GM18907 (cell line): ENCODE measurements at regions not wholly inside any gene's neighbourhood (a gene's known extent, or its start where the extent isn't known, plus 50 kb on each side); places are given as distances from the start of the nearest gene placed in this dataset.
"Not testable (repeated sequence)": the region's sequence is repeated elsewhere in the genome, so short reads cannot be mapped to it uniquely, and the experiment has no call there.

Experiments
- ATAC-seq: cut with Tn5 transposase; IDR thresholded peaks from one replicate; pipeline ENCODE4 v1.9.1; 2021; ENCODE audit warnings: mild to moderate bottlenecking, moderate library complexity; ENCODE audit not compliant: unreplicated experiment

DNA sequence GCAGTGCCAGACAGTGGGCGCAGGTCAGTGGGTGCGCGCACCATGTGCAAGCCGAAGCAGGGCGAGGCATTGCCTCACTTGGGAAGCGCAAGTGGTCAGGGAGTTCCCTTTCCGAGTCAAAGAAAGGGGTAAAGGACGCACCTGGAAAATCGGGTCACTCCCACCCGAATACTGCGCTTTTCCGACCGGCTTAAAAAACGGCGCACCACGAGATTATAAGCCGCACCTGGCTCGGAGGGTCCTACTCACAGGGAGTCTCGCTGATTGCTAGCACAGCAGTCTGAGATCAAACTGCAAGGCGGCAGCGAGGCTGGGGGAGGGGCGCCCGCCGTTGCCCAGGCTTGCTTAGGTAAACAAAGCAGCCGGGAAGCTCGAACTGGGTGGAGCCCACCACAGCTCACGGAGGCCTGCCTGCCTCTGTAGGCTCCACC lies 77.9 kb downstream of the NR4A2 start:
- not testable (repeated sequence) for ATAC-seq

DNA sequence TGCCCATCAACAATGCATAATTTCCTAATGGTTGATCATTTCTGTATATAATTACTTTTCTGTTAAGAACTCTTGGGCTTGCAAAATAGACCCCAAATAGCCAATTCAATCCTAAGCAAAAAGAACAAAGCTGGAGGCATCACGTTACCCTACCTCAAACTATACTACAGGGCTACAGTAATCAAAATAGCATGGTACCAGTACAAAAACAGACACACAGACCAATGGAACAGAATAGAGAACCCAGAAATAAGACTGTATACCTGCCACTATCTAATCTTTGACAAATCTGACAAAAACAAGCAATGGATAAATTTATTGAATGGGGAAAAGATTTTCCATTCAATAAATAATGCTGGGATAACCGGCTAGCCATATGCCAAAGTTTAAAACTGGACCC lies 78.8 kb downstream of the NR4A2 start:
- no peak for ATAC-seq

DNA sequence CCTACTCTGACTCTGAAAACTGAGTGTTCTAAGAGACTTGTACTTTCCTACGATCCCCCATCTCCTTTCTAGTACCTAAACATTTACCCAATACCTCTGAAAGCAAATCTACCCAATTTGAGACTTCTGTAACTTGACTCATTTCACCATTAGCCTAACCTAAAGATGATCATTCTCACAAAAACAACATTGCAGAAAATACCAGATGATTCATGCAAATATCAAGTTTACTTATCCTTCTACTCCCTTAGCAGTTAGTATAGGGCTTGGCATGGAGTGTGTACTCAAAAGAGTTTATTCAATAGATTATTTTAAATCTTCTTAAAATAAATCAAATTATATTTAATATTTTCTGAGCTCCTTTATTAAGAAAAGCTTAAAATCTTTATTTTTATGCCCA lies 89.6 kb downstream of the NR4A2 start:
- ATAC-seq: no peak

DNA sequence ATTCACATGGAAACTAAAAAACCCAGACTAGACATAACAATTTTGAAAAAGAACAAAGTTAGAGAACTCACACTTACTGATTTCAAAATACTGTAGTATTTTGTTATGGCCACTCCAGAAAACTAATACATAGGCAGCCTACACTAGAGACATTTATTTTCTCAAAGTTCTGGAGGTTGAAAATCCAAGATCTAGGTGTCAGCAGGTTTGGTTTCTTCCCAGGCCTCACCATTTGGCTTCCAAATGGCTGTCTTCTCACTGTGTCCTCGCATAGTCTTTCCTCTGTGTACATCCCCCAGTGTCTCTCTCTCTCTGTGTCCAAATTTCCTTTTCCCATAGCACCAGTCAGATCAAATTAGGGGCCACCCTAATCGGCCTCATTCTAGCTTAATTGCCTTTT lies 95.0 kb downstream of the NR4A2 start:
- ATAC-seq: no peak

DNA sequence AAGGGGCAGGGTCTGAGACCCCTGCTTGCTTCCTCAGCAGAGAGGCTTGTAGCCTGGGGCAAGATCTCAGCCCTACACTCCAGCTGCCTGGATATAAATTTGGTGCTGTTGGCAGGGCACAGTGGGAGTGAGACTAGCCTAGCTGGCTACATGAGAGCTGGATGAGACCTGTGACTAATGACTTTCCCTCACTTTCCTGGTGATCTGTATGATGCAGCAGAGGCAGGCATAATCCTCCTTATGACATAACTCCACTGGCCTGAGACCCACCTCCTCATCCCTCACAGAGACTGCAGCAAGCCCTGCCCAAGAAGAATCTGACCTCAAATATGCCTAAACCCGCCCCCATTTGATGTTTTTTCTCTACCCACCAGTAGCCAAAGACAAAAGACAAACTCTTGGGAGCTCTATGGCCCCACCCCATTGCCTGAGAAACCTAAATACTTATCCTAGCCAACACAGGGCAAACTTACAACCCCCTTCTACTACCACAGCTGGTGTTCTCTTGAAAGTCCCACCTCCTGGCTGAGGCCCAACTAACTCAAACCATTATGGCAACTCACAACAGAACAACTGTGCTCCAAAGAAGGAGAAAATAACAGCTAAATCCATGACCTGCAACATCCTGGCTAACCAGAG lies 102.7 kb downstream of the NR4A2 start:
- ATAC-seq: no peak

DNA sequence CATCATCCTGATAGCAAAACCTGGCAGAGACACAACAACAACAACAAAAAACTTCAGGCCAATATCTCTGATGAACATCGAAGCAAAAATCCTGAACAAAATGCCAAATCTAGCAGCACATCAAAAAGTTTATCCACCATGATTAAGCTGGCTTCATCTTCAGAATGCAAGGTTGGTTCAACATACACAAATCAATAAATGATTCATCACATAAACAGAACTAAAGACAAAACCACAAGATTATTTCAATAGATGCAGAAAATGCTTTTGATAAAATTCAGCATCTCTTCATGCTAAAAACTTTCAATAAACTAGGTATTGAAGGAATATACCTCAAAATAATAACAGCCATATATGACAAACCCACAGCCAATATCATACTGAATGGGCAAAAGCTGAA lies 109.2 kb downstream of the NR4A2 start:
- not testable (repeated sequence) for ATAC-seq

DNA sequence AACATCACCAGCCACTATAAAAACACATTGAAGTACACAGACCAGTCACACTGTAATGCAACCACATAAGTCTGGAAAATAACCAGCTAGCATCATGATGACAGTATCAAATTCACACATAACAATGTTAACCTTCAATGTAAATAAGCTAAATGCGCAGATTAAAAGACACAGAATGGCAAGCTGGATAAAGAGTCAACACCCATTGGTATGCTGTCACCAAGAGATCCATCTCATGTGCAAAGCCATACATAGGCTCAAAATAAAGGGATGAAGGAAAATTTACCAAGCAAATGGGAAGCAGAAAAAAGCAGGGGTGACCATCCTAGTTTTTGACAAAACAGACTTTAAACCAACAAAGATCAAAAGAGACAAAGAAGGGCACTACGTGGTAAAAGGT lies 110.8 kb downstream of the NR4A2 start:
- ATAC-seq: no peak

DNA sequence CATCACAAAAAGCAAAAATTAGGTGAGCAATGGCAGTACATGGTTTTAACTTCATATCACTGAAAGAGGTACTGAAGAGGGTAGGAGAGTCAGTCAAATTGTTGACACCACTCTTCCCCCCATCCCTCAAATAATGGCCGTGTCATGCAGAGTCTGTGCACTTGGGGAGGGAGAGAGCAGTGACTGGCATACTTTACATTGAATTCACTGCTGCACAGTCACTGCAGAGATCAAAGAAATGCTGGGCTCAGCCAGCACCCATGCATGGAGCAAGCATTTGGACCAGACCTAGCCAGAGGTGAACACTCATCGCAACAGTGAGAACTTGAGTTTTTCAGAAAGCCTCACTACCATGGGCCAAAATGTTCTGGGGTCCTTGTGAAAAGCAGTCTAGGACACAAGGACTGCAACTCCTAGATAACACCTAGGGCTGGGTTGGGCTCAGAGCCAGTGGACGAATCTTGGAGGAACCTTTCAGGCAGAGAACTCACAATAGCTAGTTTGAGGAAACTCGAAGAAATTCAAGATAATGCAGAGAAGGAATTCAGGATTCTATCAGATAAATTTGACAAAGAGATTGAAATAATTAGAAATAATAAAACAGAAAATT lies 112.9 kb downstream of the NR4A2 start:
- ATAC-seq: no peak

DNA sequence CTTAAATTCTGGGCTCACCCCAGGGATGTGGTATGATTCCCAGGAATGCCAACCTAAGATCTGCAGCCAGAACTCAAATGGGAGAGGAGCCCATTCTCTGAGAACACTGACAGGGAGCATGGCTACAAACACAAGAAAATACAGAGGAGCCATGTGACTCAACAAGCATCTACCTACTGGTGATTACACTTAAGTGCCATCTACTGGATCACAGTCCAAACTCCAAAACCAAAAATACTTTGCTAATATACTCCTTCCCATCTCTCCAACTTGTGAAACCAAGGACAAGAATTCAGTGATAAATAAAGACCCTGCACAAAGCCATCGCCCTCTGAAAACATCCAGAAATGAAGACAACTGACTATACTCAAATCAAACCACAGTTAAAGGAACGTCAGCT lies 116.9 kb downstream of the NR4A2 start:
- no peak for ATAC-seq

DNA sequence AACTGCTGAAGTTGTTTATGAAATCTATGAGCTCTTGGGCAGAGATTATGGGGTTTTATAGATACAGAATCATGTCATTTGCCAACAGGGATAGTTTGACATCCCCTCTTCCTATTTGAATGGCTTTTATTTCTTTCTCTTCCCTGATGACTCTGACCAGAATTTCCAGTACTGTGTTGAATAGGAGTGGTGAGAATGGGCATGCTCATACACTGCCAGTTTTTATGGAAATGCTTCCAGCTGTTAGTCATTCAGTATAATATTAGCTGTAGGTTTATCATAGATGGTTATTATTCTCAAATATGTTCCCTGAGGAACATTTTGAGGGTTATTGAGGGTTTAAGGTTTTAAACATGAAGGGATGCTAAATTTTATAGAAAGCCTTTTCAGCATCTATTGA lies 121.2 kb downstream of the NR4A2 start:
- no peak for ATAC-seq

DNA sequence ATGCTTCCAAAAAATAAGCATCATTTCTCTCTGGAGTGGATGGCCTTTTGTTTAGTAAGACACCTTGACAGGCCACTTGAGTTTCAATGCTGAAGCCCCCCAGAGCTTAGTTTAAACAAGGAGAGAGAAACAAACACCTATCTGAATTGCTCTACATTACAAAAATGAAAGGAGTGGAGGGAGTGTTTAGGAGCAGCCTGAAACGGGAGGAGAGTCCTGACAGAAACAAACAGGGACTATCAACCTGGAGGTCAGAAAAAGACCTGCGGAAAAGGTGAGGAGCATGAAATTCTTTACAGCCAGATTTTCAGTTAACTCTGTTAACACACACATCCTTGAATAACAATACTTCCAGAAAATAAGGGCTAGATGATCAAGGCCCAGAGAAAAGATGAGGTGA lies 126.2 kb downstream of the NR4A2 start:
- ATAC-seq: no peak

DNA sequence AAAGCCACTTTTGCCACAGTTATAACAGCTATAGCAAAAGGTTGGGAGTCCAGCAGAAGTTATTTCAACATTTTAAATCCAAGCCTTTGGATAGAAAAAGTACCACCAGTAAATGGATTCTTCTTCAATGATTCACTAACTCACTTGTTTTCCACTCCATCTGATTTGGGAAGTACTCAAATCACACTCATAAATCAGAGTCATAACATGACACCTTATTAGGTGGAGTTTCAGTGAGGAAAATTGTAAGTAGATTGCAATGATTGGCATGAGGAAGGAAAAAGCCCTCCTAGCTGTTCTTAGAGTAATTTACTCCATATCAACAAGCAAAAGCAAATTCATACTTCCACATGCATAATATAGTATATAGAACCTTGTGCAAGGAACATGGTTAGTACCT lies 132.9 kb downstream of the NR4A2 start:
- ATAC-seq: no peak

DNA sequence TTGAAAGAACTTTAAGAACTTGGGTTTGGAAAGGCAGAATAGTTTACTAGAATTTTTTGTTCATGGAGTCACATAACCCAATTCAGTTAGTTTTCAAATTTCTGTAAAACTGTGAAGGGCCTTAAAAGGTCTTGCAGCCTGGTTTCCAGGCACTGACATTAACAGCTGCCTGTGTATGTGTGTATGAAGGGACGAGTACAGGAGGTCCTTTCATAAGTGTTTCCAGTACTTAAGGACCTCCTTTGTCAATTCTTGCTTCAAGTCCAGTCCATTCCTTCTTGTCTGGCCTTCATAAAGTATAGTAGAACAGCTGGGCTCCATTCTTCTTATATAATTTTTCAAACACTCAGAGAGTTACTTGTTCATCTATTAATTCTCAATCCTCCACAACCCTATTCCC lies 136.5 kb downstream of the NR4A2 start:
- no peak for ATAC-seq

DNA sequence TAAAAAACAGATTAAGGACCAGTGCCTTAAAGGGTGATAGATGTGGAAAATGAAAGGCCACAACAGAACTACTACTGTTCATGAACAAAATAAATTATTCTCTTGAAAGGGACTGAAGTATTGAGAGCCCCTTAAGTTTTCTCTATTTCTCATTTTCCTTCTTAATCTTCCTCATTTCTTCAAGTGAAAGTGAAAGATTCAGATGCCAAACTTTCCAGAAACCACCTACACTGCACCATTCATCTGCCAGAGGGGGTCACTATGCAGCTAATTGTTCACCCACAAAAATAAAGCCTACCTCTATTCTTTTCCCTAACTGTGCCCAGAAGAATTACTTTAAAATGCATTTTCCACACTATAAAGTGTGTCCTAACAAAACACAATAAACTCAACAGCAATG lies 140.1 kb downstream of the NR4A2 start:
- ATAC-seq: peak; percentile 94

DNA sequence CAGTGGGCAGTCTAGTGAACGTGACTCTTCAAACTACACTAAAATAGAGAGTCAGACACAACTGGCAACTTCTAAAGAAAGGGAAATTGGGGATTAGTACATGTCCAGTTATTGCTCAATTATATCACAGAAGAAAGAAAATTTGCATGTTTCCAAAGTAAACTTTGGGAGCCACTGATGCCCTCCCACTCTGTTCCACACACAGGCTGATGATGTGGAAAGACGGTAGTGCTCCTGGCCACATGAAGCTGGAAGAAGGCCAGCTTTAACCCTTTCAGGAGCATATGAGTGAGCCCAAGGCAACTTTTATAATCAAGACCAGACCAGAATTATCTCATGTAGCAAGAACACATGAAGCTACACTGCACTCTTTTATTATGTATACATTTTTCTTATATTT lies 141.0 kb downstream of the NR4A2 start:
- no peak for ATAC-seq

DNA sequence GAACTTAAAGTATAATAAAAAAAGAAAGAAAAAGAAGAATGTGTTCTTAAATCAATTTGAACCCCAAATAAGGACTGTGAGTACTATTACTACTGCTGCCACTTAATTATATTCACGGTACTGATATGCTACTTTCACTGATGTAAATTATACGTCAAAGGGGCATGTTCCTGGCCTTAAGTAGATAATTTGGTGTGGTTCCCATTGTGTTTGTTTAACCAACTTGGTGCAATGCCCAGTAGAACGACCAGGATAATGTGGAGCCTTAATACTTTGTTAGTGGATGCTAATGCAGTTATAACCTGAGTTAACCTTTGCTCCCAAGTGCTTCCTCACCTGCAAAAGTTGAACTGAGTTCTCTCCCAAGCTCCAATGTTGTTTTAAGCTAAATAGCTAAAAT lies 142.0 kb downstream of the NR4A2 start:
- ATAC-seq: no peak

DNA sequence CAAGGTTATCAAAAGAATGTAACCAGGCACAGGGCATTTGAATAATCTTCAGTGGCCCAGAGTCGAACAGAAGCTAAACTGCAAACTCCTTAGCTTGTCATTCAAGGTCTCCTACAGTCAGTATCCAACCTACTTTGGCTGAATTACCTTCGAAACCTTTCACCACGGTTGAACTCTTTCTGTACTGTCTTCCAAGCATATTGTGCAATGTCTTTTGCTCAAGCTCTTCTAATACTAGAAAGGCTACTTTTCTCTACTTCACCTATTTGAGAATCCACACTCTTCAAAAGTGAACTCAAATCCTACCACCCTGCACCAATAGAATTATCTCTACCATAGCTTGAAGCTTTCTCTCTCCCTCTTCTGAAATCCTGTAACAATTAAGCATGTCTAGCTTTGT lies 142.9 kb downstream of the NR4A2 start:
- no peak for ATAC-seq

DNA sequence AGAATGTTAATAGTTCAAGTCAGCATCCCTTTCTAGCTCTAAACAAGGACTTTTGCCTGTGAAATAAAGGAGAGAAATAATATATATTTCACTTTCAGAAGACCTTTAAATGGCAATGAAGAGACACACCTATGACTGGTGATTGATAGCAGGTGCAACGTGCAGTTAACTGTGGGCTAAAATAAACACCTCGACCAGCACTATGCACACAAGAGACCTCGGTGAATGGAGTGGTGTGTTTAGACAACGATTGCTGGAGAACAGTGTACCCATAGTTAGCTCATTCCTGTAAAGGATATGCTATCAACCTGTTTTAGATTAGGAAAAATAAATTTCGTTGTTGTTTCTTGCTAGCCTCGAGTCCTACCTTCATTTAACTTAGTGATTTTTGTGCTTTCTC lies 143.4 kb downstream of the NR4A2 start:
- ATAC-seq: no peak

DNA sequence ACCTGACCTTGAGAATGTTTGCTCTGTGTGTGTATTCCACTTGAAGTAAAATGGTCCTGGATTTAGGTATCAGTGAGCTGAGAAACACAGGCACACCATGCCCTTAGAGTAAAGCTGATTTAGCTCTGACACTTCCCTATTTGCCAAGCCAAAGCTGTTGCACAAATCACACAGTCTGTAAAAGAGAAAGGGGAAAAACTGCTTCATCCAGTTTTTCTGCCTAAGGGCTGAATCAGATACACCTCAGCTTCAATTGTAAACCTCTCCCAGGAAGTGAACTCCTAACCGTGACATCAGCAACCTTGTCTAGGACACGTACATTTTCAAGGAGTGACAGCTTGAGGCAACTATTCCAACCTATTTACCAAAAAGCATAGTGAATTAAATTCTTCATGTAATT lies 150.4 kb downstream of the NR4A2 start:
- ATAC-seq: no peak

DNA sequence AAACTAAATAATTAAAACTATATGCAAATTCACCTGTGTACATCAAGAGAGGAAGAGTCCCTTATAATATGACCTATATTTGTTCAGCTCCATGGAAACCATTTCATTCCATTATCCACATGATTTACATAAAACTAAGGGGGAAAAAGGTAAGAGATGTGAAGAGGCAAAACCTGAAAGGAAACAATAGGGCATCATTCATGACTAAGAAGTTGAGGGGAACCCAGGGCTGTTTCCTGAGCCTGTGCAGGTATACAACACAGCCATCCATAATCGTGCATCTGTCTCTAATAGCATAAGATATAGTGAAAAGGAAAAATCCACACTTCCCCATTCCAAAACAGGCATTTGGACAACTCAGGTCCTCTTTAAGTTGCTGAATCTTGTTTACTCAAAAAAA lies 151.3 kb downstream of the NR4A2 start:
- no peak for ATAC-seq

DNA sequence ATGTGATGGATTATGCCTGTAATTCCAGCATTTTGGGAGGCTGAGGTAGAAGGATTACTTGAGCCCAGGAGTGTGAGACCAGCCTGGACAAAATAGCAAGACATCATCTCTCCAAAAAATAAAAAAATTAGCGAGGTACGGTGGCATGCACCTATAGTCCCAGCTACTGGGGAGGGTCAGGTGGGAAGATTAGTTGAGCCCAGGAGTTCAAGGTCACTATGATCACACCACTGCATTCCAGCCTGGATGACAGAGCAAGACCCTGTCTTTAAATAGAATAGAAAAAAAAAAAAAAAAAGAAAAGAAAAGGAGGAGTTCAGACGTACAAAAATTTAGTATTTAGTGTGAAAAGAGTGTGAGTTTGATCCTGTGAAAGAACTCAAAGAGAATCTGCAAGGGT lies 154.9 kb downstream of the NR4A2 start:
- no peak for ATAC-seq

DNA sequence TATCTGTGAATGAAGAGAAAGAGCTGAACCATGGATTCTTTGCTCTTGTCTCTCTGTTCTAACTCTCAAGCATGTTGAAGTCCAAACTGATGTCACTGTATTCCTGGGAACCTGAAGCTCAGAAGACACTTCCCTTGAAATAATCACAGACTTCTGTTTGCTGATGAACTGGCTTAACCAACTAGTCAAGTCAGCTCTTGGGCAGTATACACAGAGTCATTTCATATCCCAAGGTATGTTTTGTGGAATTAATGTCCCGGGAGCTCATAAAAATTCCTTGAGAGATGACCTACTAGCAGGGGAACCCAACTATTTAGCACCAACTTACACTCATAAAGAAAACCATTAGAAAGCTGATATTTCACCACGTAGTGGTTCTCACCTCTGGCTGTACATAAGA lies 156.6 kb downstream of the NR4A2 start:
- ATAC-seq: no peak

DNA sequence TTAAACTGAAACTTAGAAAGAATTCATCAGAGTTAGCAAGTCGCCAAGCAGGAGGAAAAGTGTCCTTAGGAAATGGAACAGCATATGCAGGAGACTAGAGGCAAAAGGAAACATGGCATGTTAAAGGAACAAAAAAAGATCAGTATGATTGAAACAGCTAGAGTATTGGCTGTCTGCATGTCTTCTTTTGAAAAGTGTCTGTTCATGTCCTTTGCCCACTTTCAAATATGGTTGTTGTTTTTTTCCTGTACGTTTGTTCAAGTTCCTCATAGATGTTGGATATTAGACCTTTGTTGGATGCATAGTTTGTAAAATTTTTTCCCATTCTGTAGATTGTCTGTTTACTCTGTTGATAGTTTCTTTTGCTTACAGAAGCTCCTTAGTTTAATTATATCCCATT lies 161.6 kb downstream of the NR4A2 start:
- ATAC-seq: no peak
